Fibroblast of villous mesenchyme (primary cell): ENCODE measurements at regions not wholly inside any gene's neighbourhood (a gene's known extent, or its start where the extent isn't known, plus 50 kb on each side); places are given as distances from the start of the nearest gene placed in this dataset.

Experiments
- DNase-seq: peaks from one replicate; pipeline ENCODE4 v3.0.0-alpha.2; 2010; ENCODE audit warnings: low read depth
- H3K4me3 ChIP-seq: 2 replicates; pipeline ENCODE4 v1.5.1; 2011; ENCODE audit warnings: low read depth, mild to moderate bottlenecking, low read length
- CTCF ChIP-seq: IDR thresholded peaks from 2 replicates; pipeline ENCODE4 v1.5.1; 2012; ENCODE audit warnings: low read depth, mild to moderate bottlenecking, low read length; ENCODE audit not compliant: insufficient read depth

GRCh38 chr4:36489798-36490197 lies 208.4 kb downstream of the DTHD1 start:
- TF ChIP-seq CTCF: no peak
- no peak overlapping the region for H3K4me3 ChIP-seq
- no peak for DNase-seq

- TF ChIP-seq CTCF: no peak
- no peak for DNase-seq
- H3K4me3 ChIP-seq: no peak overlapping the region
These were observed 210.6 kb downstream of the DTHD1 start for GRCh38 chr4:36492041-36492440.

- no peak overlapping the region for H3K4me3 ChIP-seq
- no peak for DNase-seq
- no peak for TF ChIP-seq CTCF
These were observed 211.2 kb downstream of the DTHD1 start for GRCh38 chr4:36492590-36492989.

- TF ChIP-seq CTCF: no peak
- no peak overlapping the region for H3K4me3 ChIP-seq
- DNase-seq: no peak
These were observed 211.8 kb downstream of the DTHD1 start for GRCh38 chr4:36493251-36493650.

- DNase-seq: no peak
- no peak for TF ChIP-seq CTCF
- no peak overlapping the region for H3K4me3 ChIP-seq
These were observed 212.6 kb downstream of the DTHD1 start for GRCh38 chr4:36494016-36494415.

- TF ChIP-seq CTCF: no peak
- no peak for DNase-seq
These were observed 213.3 kb downstream of the DTHD1 start for GRCh38 chr4:36494747-36495146.

GRCh38 chr4:36502350-36502749 lies 220.9 kb downstream of the DTHD1 start:
- no peak for TF ChIP-seq CTCF
- DNase-seq: no peak
- no peak overlapping the region for H3K4me3 ChIP-seq

More at GRCh38 chr4:36494747-36495146, 213.3 kb downstream of the DTHD1 start:
- H3K4me3 ChIP-seq: no peak overlapping the region
